ENCODE measurements at regions not wholly inside any gene's neighbourhood (a gene's known extent, or its start where the extent isn't known, plus 50 kb on each side); places are given as distances from the start of the nearest gene placed in this dataset.
A peak's percentile ranks its signal among the peaks of the same experiment; 100 is the strongest.

GRCh38 chr21:38170283-38170682 lies 86.5 kb upstream of the KCNJ15 start:
- no peaks in the 10 kb centered on the region for H3K36me3 ChIP-seq (ENCODE audit: control insufficient read depth in 4 of 4, insufficient read depth in 4 of 4, low read length in 4 of 4)
- WGBS, 2 donors: 19 to 26% methylated on average over 2 of the region's 2 CpGs
- ATAC-seq (ENCODE audit: insufficient read depth, low FRiP score) (peak; percentile 32), DNase-seq (peak; percentile 28 to 57 (median 32))
- peak; percentile 39 for TF ChIP-seq CTCF (IDR thresholded peaks at IDR 0.05; ENCODE audit: control extremely low read depth, extremely low read depth)
- no peaks in the 10 kb centered on the region for H3K9me3 ChIP-seq (ENCODE audit: control insufficient read depth in 4 of 4, insufficient read depth in 3 of 4, low read length in 3 of 4)
- H3K9ac ChIP-seq (ENCODE audit: insufficient read depth in 1 of 2, low read length in 2 of 2): no peak overlapping the region
- no peak overlapping the region for H3K4me3 ChIP-seq
- peaks cover 0 to 23% (median 14%) of the 10 kb centered on the region in 5 donors for H3K4me1 ChIP-seq (ENCODE audit: control insufficient read depth in 5 of 5, insufficient read depth in 5 of 5, low read length in 5 of 5)
- H3K27me3 ChIP-seq (ENCODE audit: control insufficient read depth in 3 of 3, insufficient read depth in 3 of 3, low read length in 2 of 3): no peaks in the 10 kb centered on the region
- peak overlapping the region in 1 of 2 donors; percentile 54 for H3K27ac ChIP-seq (ENCODE audit: low read depth in 1 of 2, low read length in 1 of 2)

- Histone ChIP-seq H3K27me3 (ENCODE audit: control insufficient read depth in 3 of 3, insufficient read depth in 3 of 3, low read length in 2 of 3) (no peaks in the 10 kb centered on the region), H3K9ac (ENCODE audit: insufficient read depth in 1 of 2, low read length in 2 of 2) (no peak overlapping the region), H3K4me3 (no peak overlapping the region), H3K9me3 (ENCODE audit: control insufficient read depth in 4 of 4, insufficient read depth in 3 of 4, low read length in 3 of 4) (no peaks in the 10 kb centered on the region), H3K4me1 (ENCODE audit: control insufficient read depth in 5 of 5, insufficient read depth in 5 of 5, low read length in 5 of 5) (peaks cover 0 to 16% (median 12%) of the 10 kb centered on the region in 5 donors), H3K27ac (ENCODE audit: low read depth in 1 of 2, low read length in 1 of 2) (peak overlapping the region in 1 of 2 donors; percentile 80), H3K36me3 (ENCODE audit: control insufficient read depth in 4 of 4, insufficient read depth in 4 of 4, low read length in 4 of 4) (no peaks in the 10 kb centered on the region)
- TF ChIP-seq CTCF (IDR thresholded peaks at IDR 0.05; ENCODE audit: control extremely low read depth, extremely low read depth): no peak
- WGBS, 2 donors: 43 to 65% methylated on average over 8 of the region's 8 CpGs
- peak in 1 of 3 donors; percentile 6 for DNase-seq
- ATAC-seq (ENCODE audit: insufficient read depth, low FRiP score): peak; percentile 71
Measured at GRCh38 chr21:38170704-38171682, 85.8 kb upstream of the KCNJ15 start.

- no peak for TF ChIP-seq CTCF (IDR thresholded peaks at IDR 0.05; ENCODE audit: control extremely low read depth, extremely low read depth)
- ATAC-seq (ENCODE audit: insufficient read depth, low FRiP score): no peak
- peaks cover 0 to 12% (median 8%) of the 10 kb centered on the region in 5 donors for H3K4me1 ChIP-seq (ENCODE audit: control insufficient read depth in 5 of 5, insufficient read depth in 5 of 5, low read length in 5 of 5)
- H3K36me3 ChIP-seq (ENCODE audit: control insufficient read depth in 4 of 4, insufficient read depth in 4 of 4, low read length in 4 of 4): no peaks in the 10 kb centered on the region
- no peak overlapping the region for H3K9ac ChIP-seq (ENCODE audit: insufficient read depth in 1 of 2, low read length in 2 of 2)
- H3K9me3 ChIP-seq (ENCODE audit: control insufficient read depth in 4 of 4, insufficient read depth in 3 of 4, low read length in 3 of 4): no peaks in the 10 kb centered on the region
- DNase-seq: peak in 1 of 3 donors; percentile 42
- H3K27ac ChIP-seq (ENCODE audit: low read depth in 1 of 2, low read length in 1 of 2): peak overlapping the region in 1 of 2 donors; percentile 72
- WGBS, 2 donors: 54 to 60% methylated on average over 12 of the region's 12 CpGs
- no peak overlapping the region for H3K4me3 ChIP-seq
- H3K27me3 ChIP-seq (ENCODE audit: control insufficient read depth in 3 of 3, insufficient read depth in 3 of 3, low read length in 2 of 3): no peaks in the 10 kb centered on the region
Measured at GRCh38 chr21:38171723-38172344, 85.0 kb upstream of the KCNJ15 start.

Data from lung (tissue), 11 donors.